GM18868 (cell line): ENCODE measurements at regions not wholly inside any gene's neighbourhood (a gene's known extent, or its start where the extent isn't known, plus 50 kb on each side); places are given as distances from the start of the nearest gene placed in this dataset.

ENCODE experiments used
- ATAC-seq: cut with Tn5 transposase; IDR thresholded peaks from one replicate; pipeline ENCODE4 v1.9.1; 2021; ENCODE audit warnings: mild to moderate bottlenecking, moderate library complexity; ENCODE audit not compliant: unreplicated experiment

GRCh38 chr2:106941372-106941993, 55.5 kb upstream of the ST6GAL2 start:
- no peak for ATAC-seq

GRCh38 chr2:106943468-106944200, 57.7 kb upstream of the ST6GAL2 start:
- no peak for ATAC-seq

- no peak for ATAC-seq
Measured at GRCh38 chr2:106944215-106944614, 58.2 kb upstream of the ST6GAL2 start.

- no peak for ATAC-seq
Measured at GRCh38 chr2:106948540-106948939, 62.6 kb upstream of the ST6GAL2 start.

DNA sequence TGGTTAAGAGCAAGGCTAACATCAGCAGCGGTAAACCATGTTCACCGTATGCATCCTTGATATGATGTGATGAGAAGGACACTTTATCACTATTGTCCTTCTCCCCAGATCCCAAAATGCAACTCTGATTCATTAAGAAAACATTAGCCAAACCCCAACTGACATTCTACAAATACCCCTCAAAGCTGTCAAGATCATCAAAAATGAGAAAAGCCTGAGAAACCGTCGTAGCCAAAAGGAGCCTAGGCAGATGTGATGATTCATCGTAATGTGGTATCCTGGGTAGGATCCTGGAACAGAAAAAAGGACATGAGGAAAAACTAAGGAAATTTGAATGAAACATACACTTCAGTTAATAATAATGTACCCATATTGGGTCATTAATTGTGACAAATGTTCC, 67.3 kb upstream of the ST6GAL2 start:
- ATAC-seq, result no peak

DNA sequence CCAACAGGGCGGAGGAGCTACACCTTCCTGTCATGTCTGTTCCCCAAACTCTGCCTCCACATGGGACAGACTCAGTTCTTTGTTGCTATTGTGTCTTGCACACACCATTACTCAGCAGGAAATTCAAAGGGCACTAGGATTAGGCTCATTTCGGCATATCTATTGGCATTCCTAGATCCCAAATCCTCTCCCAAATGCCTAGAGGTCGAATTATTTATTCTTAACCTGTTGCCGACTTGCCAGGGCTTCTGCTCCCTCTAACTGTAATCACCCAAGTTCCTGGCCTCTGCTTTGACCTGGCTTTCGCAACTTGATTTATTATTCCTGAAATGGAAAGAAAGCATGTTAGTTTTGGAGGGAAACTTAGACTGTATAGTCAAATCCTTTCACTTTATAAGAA, 67.8 kb upstream of the ST6GAL2 start:
- no peak for ATAC-seq

DNA sequence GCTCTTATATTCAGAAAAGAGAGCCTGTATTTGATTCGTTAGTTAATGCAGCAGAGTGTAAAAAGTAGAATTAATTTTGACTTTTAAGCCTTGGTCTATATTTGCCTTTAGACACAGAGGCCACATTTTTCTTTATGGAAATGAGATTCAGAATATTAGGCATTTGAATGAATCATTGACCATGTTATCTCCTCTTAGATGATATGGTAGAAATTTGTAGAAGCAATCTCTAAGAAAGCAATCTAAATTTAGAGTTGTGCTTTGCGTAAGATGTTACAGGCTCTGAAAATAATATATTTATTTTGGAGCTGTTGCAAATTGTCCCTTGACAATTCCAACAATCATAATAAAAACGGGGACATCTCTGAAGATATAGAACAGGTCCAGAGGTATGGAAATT, 68.3 kb upstream of the ST6GAL2 start:
- no peak for ATAC-seq

DNA sequence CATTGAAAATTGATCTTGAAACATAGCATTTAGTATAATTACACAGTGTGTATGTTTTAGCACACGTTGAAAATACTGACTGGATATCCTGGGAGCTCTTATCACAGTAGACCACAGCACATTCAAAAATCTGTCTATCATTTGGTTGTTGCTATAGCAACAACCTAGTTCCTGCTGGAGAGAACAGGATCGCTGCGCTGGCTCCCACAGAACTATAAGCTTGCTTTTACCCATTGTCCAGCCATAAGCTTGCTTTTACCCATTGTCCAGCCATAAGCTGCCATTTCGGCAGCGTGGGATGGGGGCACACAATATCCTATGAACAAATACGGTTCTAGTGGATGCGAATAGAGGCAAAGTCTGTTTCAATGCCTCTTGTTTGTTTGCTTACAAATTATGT, 70.4 kb upstream of the ST6GAL2 start:
- no peak for ATAC-seq

DNA sequence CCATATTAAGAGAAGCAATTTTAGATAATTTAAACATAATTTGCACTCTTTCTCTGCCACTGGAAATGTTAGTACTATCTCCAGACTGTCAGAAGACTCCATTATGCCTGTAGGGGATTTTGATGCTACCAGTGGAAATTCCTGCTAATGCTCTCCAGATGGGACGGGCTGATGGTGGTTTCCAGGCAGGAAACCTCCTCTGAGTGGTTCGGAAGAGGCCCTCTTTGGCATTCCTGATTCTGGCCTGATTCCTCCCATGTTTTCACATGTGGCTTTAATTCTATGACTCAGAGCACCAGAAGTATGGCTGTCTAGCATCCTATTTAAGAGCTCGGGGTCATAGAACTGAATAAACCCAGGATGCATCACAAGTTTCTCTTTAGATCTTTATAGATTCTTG, 70.9 kb upstream of the ST6GAL2 start:
- no peak for ATAC-seq

GRCh38 chr2:106959975-106960682, 74.2 kb upstream of the ST6GAL2 start:
- ATAC-seq, result no peak

DNA sequence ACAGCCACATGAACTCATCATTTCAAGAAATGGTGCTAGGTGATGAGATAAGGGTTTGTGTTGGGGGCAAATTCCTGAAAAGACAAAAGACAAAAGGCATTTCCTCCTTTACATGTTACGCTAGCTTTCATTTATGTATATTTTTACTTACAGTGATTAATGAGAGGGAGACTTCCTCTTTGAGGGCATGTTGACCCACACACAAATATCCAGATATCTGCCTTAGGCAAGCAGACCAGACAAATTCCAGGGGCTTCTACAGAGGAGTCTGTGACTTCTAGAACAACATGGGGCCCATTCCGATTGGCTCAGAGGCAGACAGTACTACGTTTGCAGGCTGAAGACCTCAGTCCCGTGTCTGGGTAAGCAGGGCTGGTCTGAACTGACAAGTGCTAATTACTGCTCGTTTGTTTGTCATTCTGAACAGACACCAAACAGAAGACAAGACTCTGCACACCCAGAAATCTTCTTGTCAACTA, 74.8 kb upstream of the ST6GAL2 start:
- ATAC-seq, result no peak

DNA sequence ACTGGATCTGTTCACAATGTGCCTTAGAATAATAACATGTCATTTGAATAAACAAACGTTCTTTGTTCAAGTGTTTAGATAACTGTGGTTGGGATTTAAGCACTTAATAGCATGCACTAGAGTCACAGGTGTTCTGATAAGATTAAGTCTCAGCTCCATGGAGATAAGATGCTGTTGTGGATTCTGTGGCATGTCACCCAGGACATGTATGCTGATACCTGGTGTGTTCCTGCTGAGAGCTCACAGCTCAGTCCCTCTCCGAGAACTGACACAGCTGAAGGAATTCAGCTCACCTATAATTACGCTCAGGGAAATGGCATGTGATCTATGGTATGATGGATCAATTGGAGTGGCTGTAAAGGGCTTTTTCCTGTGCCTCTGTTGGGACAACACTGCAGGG, 75.4 kb upstream of the ST6GAL2 start:
- no peak for ATAC-seq

GRCh38 chr2:106963156-106963555, 77.2 kb upstream of the ST6GAL2 start:
- ATAC-seq, result no peak

DNA sequence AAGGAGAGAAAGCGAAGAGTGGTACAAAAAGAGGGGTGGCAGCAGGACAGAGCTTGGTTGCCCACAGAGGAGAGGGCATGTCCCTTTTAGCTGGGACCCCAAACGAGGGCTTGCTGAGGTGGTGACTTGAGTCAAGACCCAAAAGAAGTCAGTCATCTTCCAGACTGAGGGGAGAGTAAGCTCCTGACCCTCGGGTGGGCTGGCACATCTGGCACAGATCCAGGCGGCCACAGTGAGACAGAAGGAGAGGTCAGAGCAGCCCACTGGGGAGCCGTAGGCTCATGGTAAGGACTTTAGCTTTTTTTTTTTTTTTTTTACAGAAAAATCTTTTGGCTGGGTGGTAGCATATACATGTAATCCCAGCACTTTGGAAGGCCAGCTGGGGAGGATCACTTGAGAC, 77.9 kb upstream of the ST6GAL2 start:
- ATAC-seq, result no peak

GRCh38 chr2:106965611-106966010, 79.6 kb upstream of the ST6GAL2 start:
- no peak for ATAC-seq

- no peak for ATAC-seq
Measured at GRCh38 chr2:106969777-106970176, 83.8 kb upstream of the ST6GAL2 start.

GRCh38 chr2:106970471-106971261, 84.7 kb upstream of the ST6GAL2 start:
- ATAC-seq, result no peak

GRCh38 chr2:106972782-106973181, 86.8 kb upstream of the ST6GAL2 start:
- no peak for ATAC-seq

GRCh38 chr2:106974891-106975290, 88.9 kb upstream of the ST6GAL2 start:
- ATAC-seq, result no peak

GRCh38 chr2:106975641-106976040, 89.7 kb upstream of the ST6GAL2 start:
- ATAC-seq, result no peak

DNA sequence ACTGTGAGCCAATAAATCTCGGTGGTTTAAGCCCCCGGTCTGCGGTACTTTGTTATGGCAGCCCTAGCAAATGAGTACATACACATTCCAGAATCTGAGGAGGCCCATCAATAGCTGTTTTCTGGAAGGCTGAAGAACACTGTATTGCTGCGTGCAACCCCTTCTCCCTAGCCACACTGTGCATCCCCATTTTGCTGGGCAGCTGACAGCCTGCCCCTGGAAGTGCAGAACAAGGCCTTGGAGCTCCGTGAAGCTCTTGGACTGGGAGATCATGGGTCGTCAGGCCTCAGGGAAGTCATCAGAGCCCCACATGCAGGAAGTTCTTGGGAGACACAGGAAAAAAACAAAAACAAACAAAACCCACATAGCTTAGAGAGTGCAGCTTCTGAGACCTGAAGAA, 90.6 kb upstream of the ST6GAL2 start:
- no peak for ATAC-seq
